ENCODE measurements at regions not wholly inside any gene's neighbourhood (a gene's known extent, or its start where the extent isn't known, plus 50 kb on each side); places are given as distances from the start of the nearest gene placed in this dataset.
"Not testable (repeated sequence)": the region's sequence is repeated elsewhere in the genome, so short reads cannot be mapped to it uniquely, and the experiment has no call there.

GRCh38 chrX:139341855-139342593, 188.5 kb upstream of the F9 start:
- DNase-seq; H4K20me1 ChIP-seq (ENCODE audit: insufficient read depth); H3K36me3 ChIP-seq (ENCODE audit: low read depth); H3K27ac ChIP-seq; H3K4me3 ChIP-seq; H3F3A ChIP-seq (ENCODE audit: insufficient read depth, low read depth); intact Hi-C loops (cut with micrococcal nuclease; ENCODE audit: unreplicated experiment); H2AFZ ChIP-seq; H3K4me1 ChIP-seq (replicated peaks; ENCODE audit: insufficient read depth); POLR2A ChIA-PET (ENCODE audit: unreplicated experiment); H3K79me2 ChIP-seq (ENCODE audit: low read depth); CTCF ChIA-PET; H3K9me3 ChIP-seq (ENCODE audit: insufficient read depth, low read depth); H3K9me2 ChIP-seq (ENCODE audit: insufficient read depth); BruUV-seq (replicated peaks); H3K4me2 ChIP-seq: not testable (repeated sequence)
- H3K27me3 ChIP-seq (ENCODE audit: insufficient read depth, low read depth), result peaks cover 19% of the 10 kb centered on the region

- intact Hi-C loops (cut with micrococcal nuclease; ENCODE audit: unreplicated experiment), result no loop called here
- no TSS peak for BruUV-seq (replicated peaks)
- POLR2A ChIA-PET (ENCODE audit: unreplicated experiment), result no interaction called here
Observed at GRCh38 chrX:139332441-139332840, 198.1 kb upstream of the F9 start.

GRCh38 chrX:139327355-139327754, 203.2 kb upstream of the F9 start:
- no peak overlapping the region for H3K4me2 ChIP-seq
- H3K9me3 ChIP-seq (ENCODE audit: insufficient read depth, low read depth), result no peaks in the 10 kb centered on the region
- no peaks in the 10 kb centered on the region for H4K20me1 ChIP-seq (ENCODE audit: insufficient read depth)
- H3K27ac ChIP-seq, result no peak overlapping the region
- TF ChIP-seq EZH2 (IDR thresholded peaks at IDR 0.05; ENCODE audit: low read depth) (no peak), CTCF (conservative IDR thresholded peaks at IDR 0.05) (no peak)
- no peaks in the 10 kb centered on the region for H3K79me2 ChIP-seq (ENCODE audit: low read depth)
- ChIA-PET CTCF (interaction anchor here (0.6 kb wide), 1 partner anchor 9 kb away, joined by 3 read pairs; no protein-coding TSS in a partner anchor), POLR2A (ENCODE audit: unreplicated experiment) (no interaction called here)
- BruUV-seq (replicated peaks), result no TSS peak
- no peaks in the 10 kb centered on the region for H3K9me2 ChIP-seq (ENCODE audit: insufficient read depth)
- H3K36me3 ChIP-seq (ENCODE audit: low read depth), result no peaks in the 10 kb centered on the region
- no peak overlapping the region for H2AFZ ChIP-seq
- no peaks in the 10 kb centered on the region for H3K4me1 ChIP-seq (replicated peaks; ENCODE audit: insufficient read depth)
- no peaks in the 10 kb centered on the region for H3F3A ChIP-seq (ENCODE audit: insufficient read depth, low read depth)
- intact Hi-C loops (cut with micrococcal nuclease; ENCODE audit: unreplicated experiment), result no loop called here
- H3K4me3 ChIP-seq, result no peak overlapping the region
- H3K27me3 ChIP-seq (ENCODE audit: insufficient read depth, low read depth), result no peaks in the 10 kb centered on the region
- DNase-seq, result no peak

More at GRCh38 chrX:139332441-139332840, 198.1 kb upstream of the F9 start:
- no peak for TF ChIP-seq EZH2 (IDR thresholded peaks at IDR 0.05; ENCODE audit: low read depth)
- TF ChIP-seq CTCF (conservative IDR thresholded peaks at IDR 0.05), result no peak
- Histone ChIP-seq H3F3A (ENCODE audit: insufficient read depth, low read depth) (no peaks in the 10 kb centered on the region), H3K36me3 (ENCODE audit: low read depth) (no peaks in the 10 kb centered on the region), H4K20me1 (ENCODE audit: insufficient read depth) (no peaks in the 10 kb centered on the region), H3K4me2 (no peak overlapping the region), H3K9me2 (ENCODE audit: insufficient read depth) (no peaks in the 10 kb centered on the region), H3K4me3 (no peak overlapping the region), H3K4me1 (replicated peaks; ENCODE audit: insufficient read depth) (no peaks in the 10 kb centered on the region), H3K79me2 (ENCODE audit: low read depth) (no peaks in the 10 kb centered on the region), H3K9me3 (ENCODE audit: insufficient read depth, low read depth) (no peaks in the 10 kb centered on the region), H2AFZ (no peak overlapping the region), H3K27me3 (ENCODE audit: insufficient read depth, low read depth) (peaks cover 4% of the 10 kb centered on the region; the same call in 1 of the 2 replicates), H3K27ac (no peak overlapping the region)
- CTCF ChIA-PET, result no interaction called here
- no peak for DNase-seq

- Histone ChIP-seq H4K20me1 (ENCODE audit: insufficient read depth) (no peaks in the 10 kb centered on the region), H3F3A (ENCODE audit: insufficient read depth, low read depth) (no peaks in the 10 kb centered on the region), H3K4me1 (replicated peaks; ENCODE audit: insufficient read depth) (no peaks in the 10 kb centered on the region), H3K79me2 (ENCODE audit: low read depth) (no peaks in the 10 kb centered on the region), H3K4me3 (no peak overlapping the region), H3K9me2 (ENCODE audit: insufficient read depth) (no peaks in the 10 kb centered on the region), H3K4me2 (no peak overlapping the region), H3K27me3 (ENCODE audit: insufficient read depth, low read depth) (no peaks in the 10 kb centered on the region), H2AFZ (no peak overlapping the region), H3K9me3 (ENCODE audit: insufficient read depth, low read depth) (no peaks in the 10 kb centered on the region), H3K36me3 (ENCODE audit: low read depth) (no peaks in the 10 kb centered on the region), H3K27ac (no peak overlapping the region)
- intact Hi-C loops (cut with micrococcal nuclease; ENCODE audit: unreplicated experiment), result no loop called here
- no peak for DNase-seq
- no TSS peak for BruUV-seq (replicated peaks)
- ChIA-PET CTCF (no interaction called here), POLR2A (ENCODE audit: unreplicated experiment) (no interaction called here)
- no peak for TF ChIP-seq CTCF (conservative IDR thresholded peaks at IDR 0.05)
- no peak for TF ChIP-seq EZH2 (IDR thresholded peaks at IDR 0.05; ENCODE audit: low read depth)
Observed at GRCh38 chrX:139324756-139325155, 205.8 kb upstream of the F9 start.

GRCh38 chrX:139320661-139321354, 209.7 kb upstream of the F9 start:
- H3K27me3 ChIP-seq (ENCODE audit: insufficient read depth, low read depth); H3K9me3 ChIP-seq (ENCODE audit: insufficient read depth, low read depth); H3K4me3 ChIP-seq; CTCF ChIA-PET; H4K20me1 ChIP-seq (ENCODE audit: insufficient read depth); H3K27ac ChIP-seq; H3K4me1 ChIP-seq (replicated peaks; ENCODE audit: insufficient read depth); DNase-seq; intact Hi-C loops (cut with micrococcal nuclease; ENCODE audit: unreplicated experiment); H3K79me2 ChIP-seq (ENCODE audit: low read depth); BruUV-seq (replicated peaks); H2AFZ ChIP-seq; H3K36me3 ChIP-seq (ENCODE audit: low read depth); H3K9me2 ChIP-seq (ENCODE audit: insufficient read depth); POLR2A ChIA-PET (ENCODE audit: unreplicated experiment); H3K4me2 ChIP-seq; H3F3A ChIP-seq (ENCODE audit: insufficient read depth, low read depth): not testable (repeated sequence)
